Activated T-cell treated with anti-CD3 and anti-CD28 coated beads, Interleukin-2, amount 50 U/mL, for 24 hours (primary cell): ENCODE measurements at regions not wholly inside any gene's neighbourhood (a gene's known extent, or its start where the extent isn't known, plus 50 kb on each side); places are given as distances from the start of the nearest gene placed in this dataset.

Source experiments
- DNase-seq: peaks from one replicate; pipeline ENCODE4 v3.0.0-alpha.2; 2020
- H3K27ac Mint-ChIP-seq: 2 replicates; pipeline ENCODE4 v1.8.0; 2020; ENCODE audit warnings: mild to moderate bottlenecking, mixed read lengths
- H3K27me3 Mint-ChIP-seq: 2 replicates; pipeline ENCODE4 v1.8.0; 2020; ENCODE audit warnings: mixed read lengths
- H3K36me3 Mint-ChIP-seq: 2 replicates; pipeline ENCODE4 v1.8.0; 2020; ENCODE audit warnings: low read depth, mixed read lengths
- H3K4me1 Mint-ChIP-seq: 2 replicates; pipeline ENCODE4 v1.8.0; 2020; ENCODE audit warnings: low read depth, mixed read lengths
- H3K4me3 Mint-ChIP-seq: 2 replicates; pipeline ENCODE4 v1.8.0; 2020; ENCODE audit warnings: mild to moderate bottlenecking, moderate library complexity, mixed read lengths
- H3K9me3 Mint-ChIP-seq: 2 replicates; pipeline ENCODE4 v1.8.0; 2020; ENCODE audit warnings: mixed read lengths

- Mint-ChIP-seq H3K9me3 (no peaks in the 10 kb centered on the region), H3K4me1 (no peaks in the 10 kb centered on the region), H3K36me3 (no peaks in the 10 kb centered on the region), H3K27me3 (no peaks in the 10 kb centered on the region), H3K27ac (no peak overlapping the region), H3K4me3 (no peak overlapping the region)
- DNase-seq = no peak
These were observed 150.3 kb upstream of the MCTP2 start for GRCh38 chr15:94080989-94081605.

- Mint-ChIP-seq H3K27me3 (no peaks in the 10 kb centered on the region), H3K4me3 (no peak overlapping the region), H3K27ac (no peak overlapping the region), H3K36me3 (no peaks in the 10 kb centered on the region), H3K4me1 (no peaks in the 10 kb centered on the region), H3K9me3 (no peaks in the 10 kb centered on the region)
- no peak for DNase-seq
These were observed 150.9 kb upstream of the MCTP2 start for GRCh38 chr15:94080416-94080815.

- no peaks in the 10 kb centered on the region for H3K9me3 Mint-ChIP-seq
- H3K27me3 Mint-ChIP-seq = no peaks in the 10 kb centered on the region
- no peaks in the 10 kb centered on the region for H3K4me1 Mint-ChIP-seq
- DNase-seq = no peak
- no peak overlapping the region for H3K27ac Mint-ChIP-seq
- H3K4me3 Mint-ChIP-seq = no peak overlapping the region
- no peaks in the 10 kb centered on the region for H3K36me3 Mint-ChIP-seq
These were observed 151.4 kb upstream of the MCTP2 start for GRCh38 chr15:94079968-94080367.

- Mint-ChIP-seq H3K4me1 (no peaks in the 10 kb centered on the region), H3K4me3 (no peak overlapping the region), H3K36me3 (no peaks in the 10 kb centered on the region), H3K9me3 (no peaks in the 10 kb centered on the region), H3K27ac (no peak overlapping the region), H3K27me3 (no peaks in the 10 kb centered on the region)
- no peak for DNase-seq
These were observed 151.9 kb upstream of the MCTP2 start for GRCh38 chr15:94079459-94079858.

- Mint-ChIP-seq H3K27me3 (no peaks in the 10 kb centered on the region), H3K4me1 (no peaks in the 10 kb centered on the region), H3K9me3 (no peaks in the 10 kb centered on the region), H3K4me3 (no peak overlapping the region), H3K36me3 (no peaks in the 10 kb centered on the region), H3K27ac (no peak overlapping the region)
- DNase-seq = no peak
These were observed 153.4 kb upstream of the MCTP2 start for GRCh38 chr15:94077938-94078337.

- Mint-ChIP-seq H3K4me3 (no peak overlapping the region), H3K27me3 (peaks cover 10% of the 10 kb centered on the region), H3K27ac (no peak overlapping the region), H3K9me3 (no peaks in the 10 kb centered on the region), H3K36me3 (no peaks in the 10 kb centered on the region), H3K4me1 (no peaks in the 10 kb centered on the region)
- DNase-seq = no peak
These were observed 156.0 kb upstream of the MCTP2 start for GRCh38 chr15:94075349-94075748.

GRCh38 chr15:94070356-94071295 lies 160.7 kb upstream of the MCTP2 start:
- Mint-ChIP-seq H3K9me3 (peaks cover 9% of the 10 kb centered on the region), H3K4me1 (no peaks in the 10 kb centered on the region), H3K4me3 (no peak overlapping the region), H3K27ac (no peak overlapping the region), H3K27me3 (peaks cover 17% of the 10 kb centered on the region), H3K36me3 (no peaks in the 10 kb centered on the region)
- no peak for DNase-seq

GRCh38 chr15:94069844-94070243 lies 161.5 kb upstream of the MCTP2 start:
- peaks cover 9% of the 10 kb centered on the region for H3K9me3 Mint-ChIP-seq
- H3K27me3 Mint-ChIP-seq = peaks cover 21% of the 10 kb centered on the region
- H3K36me3 Mint-ChIP-seq = no peaks in the 10 kb centered on the region
- no peak for DNase-seq
- H3K4me3 Mint-ChIP-seq = no peak overlapping the region
- no peak overlapping the region for H3K27ac Mint-ChIP-seq
- no peaks in the 10 kb centered on the region for H3K4me1 Mint-ChIP-seq

- Mint-ChIP-seq H3K27me3 (peaks cover 25% of the 10 kb centered on the region), H3K4me1 (no peaks in the 10 kb centered on the region), H3K9me3 (peaks cover 9% of the 10 kb centered on the region), H3K27ac (no peak overlapping the region), H3K36me3 (no peaks in the 10 kb centered on the region), H3K4me3 (no peak overlapping the region)
- no peak for DNase-seq
These were observed 164.6 kb upstream of the MCTP2 start for GRCh38 chr15:94066811-94067210.

GRCh38 chr15:94066046-94066445 lies 165.3 kb upstream of the MCTP2 start:
- no peak for DNase-seq
- Mint-ChIP-seq H3K9me3 (peaks cover 9% of the 10 kb centered on the region), H3K27ac (no peak overlapping the region), H3K27me3 (peaks cover 26% of the 10 kb centered on the region), H3K4me1 (no peaks in the 10 kb centered on the region), H3K4me3 (no peak overlapping the region), H3K36me3 (no peaks in the 10 kb centered on the region)

- H3K4me1 Mint-ChIP-seq = no peaks in the 10 kb centered on the region
- H3K27ac Mint-ChIP-seq = no peak overlapping the region
- H3K4me3 Mint-ChIP-seq = no peak overlapping the region
- DNase-seq = no peak
- H3K9me3 Mint-ChIP-seq = peaks cover 9% of the 10 kb centered on the region
- peaks cover 27% of the 10 kb centered on the region for H3K27me3 Mint-ChIP-seq
- no peaks in the 10 kb centered on the region for H3K36me3 Mint-ChIP-seq
These were observed 166.6 kb upstream of the MCTP2 start for GRCh38 chr15:94064676-94065313.

GRCh38 chr15:94061041-94061440 lies 170.3 kb upstream of the MCTP2 start:
- Mint-ChIP-seq H3K36me3 (no peaks in the 10 kb centered on the region), H3K4me3 (no peak overlapping the region), H3K4me1 (no peaks in the 10 kb centered on the region), H3K27me3 (peaks cover 49% of the 10 kb centered on the region), H3K27ac (no peak overlapping the region), H3K9me3 (no peaks in the 10 kb centered on the region)
- DNase-seq = no peak

GRCh38 chr15:94059013-94059587 lies 172.3 kb upstream of the MCTP2 start:
- no peaks in the 10 kb centered on the region for H3K9me3 Mint-ChIP-seq
- no peak overlapping the region for H3K27ac Mint-ChIP-seq
- H3K36me3 Mint-ChIP-seq = no peaks in the 10 kb centered on the region
- peaks cover 45% of the 10 kb centered on the region for H3K27me3 Mint-ChIP-seq
- H3K4me3 Mint-ChIP-seq = no peak overlapping the region
- no peak for DNase-seq
- H3K4me1 Mint-ChIP-seq = no peaks in the 10 kb centered on the region

GRCh38 chr15:94057305-94057704 lies 174.1 kb upstream of the MCTP2 start:
- Mint-ChIP-seq H3K9me3 (no peaks in the 10 kb centered on the region), H3K4me1 (no peaks in the 10 kb centered on the region), H3K27ac (no peak overlapping the region), H3K27me3 (peaks cover 40% of the 10 kb centered on the region), H3K36me3 (no peaks in the 10 kb centered on the region), H3K4me3 (no peak overlapping the region)
- no peak for DNase-seq
